Right lobe of liver (tissue), 4 donors: ENCODE measurements at regions not wholly inside any gene's neighbourhood (a gene's known extent, or its start where the extent isn't known, plus 50 kb on each side); places are given as distances from the start of the nearest gene placed in this dataset.

ENCODE experiments used
- POLR2A ChIP-seq: fragments of 450-650 bp; IDR thresholded peaks from one replicate; pipeline ENCODE4 v1.6.1; 2017; ENCODE audit warnings: antibody characterized with exemption, mild to moderate bottlenecking
- TF ChIP-seq, protein P1 (sequence below), 4 donors: fragments of 200-600 bp in 3 of 4; fragments of 450-650 bp in 1 of 4; IDR thresholded peaks; one replicate each; pipeline versions ENCODE4 v1.5.1 to v1.8.0; 2016 to 2022; ENCODE audit warnings: antibody characterized with exemption in 4 of 4, mild to moderate bottlenecking in 2 of 4
- donor health status: DM: no; HTN: no; CAD: no.
- donor health status: DM: no; HTN: no; CAD: no.
- donor health status: DM: no; HTN: yes; CAD: no.

DNA sequence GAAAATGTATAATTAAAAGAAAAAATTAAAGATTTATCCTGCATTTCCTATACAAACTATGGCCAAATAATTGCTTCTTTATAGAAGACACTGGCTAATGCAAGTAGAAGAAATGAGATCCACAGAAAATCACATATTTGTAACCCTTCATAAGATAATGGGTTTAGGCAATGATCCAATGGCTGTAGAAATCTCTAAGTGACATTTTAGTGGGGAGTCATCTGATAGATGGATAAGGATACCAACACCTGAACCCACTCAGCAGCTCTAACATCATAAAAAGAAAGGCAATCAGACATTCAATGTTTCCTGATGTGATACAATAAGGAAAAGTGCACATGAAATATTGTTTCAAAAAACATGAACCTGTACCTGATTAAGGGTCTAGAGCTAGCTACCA lies 297.5 kb downstream of the CXCL12 start:
- TF ChIP-seq, protein P1, sequence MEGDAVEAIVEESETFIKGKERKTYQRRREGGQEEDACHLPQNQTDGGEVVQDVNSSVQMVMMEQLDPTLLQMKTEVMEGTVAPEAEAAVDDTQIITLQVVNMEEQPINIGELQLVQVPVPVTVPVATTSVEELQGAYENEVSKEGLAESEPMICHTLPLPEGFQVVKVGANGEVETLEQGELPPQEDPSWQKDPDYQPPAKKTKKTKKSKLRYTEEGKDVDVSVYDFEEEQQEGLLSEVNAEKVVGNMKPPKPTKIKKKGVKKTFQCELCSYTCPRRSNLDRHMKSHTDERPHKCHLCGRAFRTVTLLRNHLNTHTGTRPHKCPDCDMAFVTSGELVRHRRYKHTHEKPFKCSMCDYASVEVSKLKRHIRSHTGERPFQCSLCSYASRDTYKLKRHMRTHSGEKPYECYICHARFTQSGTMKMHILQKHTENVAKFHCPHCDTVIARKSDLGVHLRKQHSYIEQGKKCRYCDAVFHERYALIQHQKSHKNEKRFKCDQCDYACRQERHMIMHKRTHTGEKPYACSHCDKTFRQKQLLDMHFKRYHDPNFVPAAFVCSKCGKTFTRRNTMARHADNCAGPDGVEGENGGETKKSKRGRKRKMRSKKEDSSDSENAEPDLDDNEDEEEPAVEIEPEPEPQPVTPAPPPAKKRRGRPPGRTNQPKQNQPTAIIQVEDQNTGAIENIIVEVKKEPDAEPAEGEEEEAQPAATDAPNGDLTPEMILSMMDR (IDR thresholded peaks at IDR 0.05), result no peak
- no peak for TF ChIP-seq POLR2A
